ENCODE measurements at regions not wholly inside any gene's neighbourhood (a gene's known extent, or its start where the extent isn't known, plus 50 kb on each side); places are given as distances from the start of the nearest gene placed in this dataset.

DNA sequence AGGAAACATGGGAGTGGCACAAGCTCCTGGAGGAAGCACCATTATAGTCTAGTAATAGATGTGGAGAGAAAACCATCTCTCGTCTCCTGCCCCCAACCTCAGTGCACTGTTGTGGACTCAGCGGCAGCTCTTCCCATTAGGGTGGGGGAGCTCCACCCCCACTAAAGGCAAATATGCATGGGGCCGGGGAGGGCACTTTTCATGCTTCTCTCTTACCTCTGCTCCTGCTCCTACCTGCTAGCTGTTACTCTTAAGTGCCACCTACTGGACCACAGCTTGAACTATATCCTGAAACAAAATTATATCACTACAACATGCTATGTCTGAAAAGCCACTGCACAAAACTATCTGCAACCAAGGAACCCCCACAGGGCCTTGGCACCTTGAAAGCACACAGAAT, 112.6 kb upstream of the DACH1 start:
- no peak for DNase-seq (ENCODE audit: low read depth in 2 of 2)

DNA sequence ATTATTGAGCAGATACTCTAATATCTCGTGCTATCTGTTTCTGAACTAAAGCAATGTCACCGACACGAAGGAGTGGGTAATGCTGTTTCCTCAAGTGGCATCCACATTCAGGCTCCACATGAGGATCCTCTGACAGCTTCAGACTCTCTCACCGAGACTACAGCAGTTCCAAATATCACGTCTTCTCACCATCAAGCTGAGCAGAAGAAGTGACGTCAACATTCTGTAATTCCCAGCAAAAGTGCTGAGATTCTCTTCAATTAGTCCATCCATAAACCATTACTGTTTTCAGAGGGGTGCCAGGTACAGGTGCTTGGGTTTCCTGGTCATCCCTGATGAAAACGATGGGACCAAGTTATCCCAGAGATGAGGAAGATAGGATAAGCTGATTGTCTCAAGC, 110.0 kb upstream of the DACH1 start:
- no peak for DNase-seq (ENCODE audit: low read depth in 2 of 2)

DNA sequence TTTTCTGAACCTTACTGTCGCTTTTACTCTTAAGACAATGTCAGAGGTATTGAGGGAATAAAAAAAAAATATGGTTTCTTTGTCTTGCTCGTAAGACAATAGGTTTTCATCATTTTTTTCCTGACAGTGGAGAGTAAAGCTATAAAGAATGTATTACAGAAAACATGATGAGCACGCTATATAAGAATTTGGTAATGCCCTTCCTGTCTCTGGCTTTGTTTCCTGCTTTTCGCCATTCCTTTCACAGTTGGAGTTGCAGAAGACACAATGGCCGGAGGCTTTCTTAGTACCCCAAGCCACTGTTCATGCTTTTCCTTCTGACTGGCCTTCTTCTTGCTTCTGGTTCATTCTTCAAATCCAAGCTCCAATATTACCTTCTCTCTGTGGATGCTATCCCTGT, 101.0 kb upstream of the DACH1 start:
- no peak for DNase-seq (ENCODE audit: low read depth in 2 of 2)

DNA sequence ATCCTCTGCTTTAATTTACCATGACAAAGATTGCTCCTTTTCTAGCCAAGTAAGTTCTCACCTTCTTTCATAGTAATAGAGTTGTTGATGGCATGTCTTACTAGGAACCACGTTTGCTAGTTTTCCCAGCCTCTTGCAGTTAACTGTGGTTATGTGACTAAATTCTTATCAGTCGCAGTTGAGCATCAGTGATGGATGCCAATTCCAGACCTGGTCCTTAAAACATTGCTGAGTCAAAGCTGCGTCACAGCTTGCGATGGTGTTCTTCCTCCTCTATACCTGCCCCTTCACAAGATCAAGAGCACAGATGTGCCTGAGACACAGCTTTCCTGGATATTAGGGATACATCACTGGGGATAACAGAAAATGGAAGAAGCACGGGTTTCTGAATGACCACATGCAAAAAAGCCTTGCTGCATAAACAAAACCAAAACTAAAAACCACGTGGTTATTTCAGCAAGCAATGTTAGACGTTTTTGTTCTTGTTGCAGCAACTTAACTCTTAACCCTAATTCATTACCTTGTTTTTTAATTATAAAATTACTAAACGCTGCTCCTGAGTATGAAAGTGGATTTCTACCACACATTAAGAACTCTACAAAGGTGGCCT, 97.6 kb upstream of the DACH1 start:
- no peak for DNase-seq (ENCODE audit: low read depth in 2 of 2)

DNA sequence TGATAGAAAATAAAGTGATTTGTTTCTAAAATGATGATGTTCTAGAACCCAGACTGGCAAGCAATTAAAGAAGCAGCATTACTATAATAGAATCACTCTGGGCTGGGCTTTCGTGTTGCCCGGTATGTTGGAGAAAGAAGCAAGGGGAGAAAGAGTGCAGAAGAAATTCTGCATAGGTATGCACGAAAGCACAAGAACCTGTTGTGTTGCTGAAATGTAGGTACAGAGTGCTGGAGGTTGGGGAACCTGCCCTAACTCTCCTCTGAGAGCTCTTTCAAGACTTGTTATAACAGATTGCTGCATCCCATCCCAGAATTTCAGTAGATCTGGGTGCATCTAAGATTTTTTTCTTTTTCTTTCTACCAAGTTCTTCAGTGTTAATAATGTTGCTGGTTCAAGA, 95.7 kb upstream of the DACH1 start:
- no peak for DNase-seq (ENCODE audit: low read depth in 2 of 2)

DNA sequence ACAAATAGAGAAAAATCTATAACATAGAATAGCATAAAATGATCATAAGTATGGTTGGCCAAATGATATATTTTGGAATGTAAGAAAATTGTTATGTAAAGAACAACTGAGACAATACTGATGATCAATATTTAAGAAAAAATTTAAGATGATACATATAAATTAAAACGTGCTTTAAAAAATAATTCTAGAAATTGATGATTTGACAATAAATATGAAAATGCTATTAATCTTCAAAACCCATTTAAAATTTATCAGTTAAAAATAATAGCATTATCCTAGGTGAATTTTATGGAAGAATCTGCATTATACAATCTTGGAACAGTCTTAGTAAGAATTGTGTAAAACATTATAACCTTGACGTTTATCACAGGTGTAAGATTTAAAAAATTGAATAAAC, 95.1 kb upstream of the DACH1 start:
- no peak for DNase-seq (ENCODE audit: low read depth in 2 of 2)

DNA sequence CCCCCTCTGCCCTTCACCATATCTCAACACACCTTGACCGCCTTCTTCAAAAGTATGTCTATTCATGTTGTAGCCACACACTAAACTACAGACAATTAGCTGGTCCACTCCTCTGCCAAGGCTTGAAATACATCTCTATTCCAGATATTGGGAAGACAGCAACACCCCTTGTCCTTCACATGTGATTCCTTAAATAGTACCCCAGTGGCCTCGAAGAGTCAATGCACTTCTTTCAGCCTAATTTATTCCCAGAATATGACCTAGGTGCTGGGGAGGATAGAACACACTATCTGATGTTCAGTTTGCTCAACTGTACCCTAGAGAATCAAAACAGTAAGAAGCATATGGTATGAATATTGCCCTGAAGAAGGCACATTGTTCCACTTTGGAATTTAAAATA, 82.4 kb upstream of the DACH1 start:
- DNase-seq (ENCODE audit: low read depth in 2 of 2) = no peak

DNA sequence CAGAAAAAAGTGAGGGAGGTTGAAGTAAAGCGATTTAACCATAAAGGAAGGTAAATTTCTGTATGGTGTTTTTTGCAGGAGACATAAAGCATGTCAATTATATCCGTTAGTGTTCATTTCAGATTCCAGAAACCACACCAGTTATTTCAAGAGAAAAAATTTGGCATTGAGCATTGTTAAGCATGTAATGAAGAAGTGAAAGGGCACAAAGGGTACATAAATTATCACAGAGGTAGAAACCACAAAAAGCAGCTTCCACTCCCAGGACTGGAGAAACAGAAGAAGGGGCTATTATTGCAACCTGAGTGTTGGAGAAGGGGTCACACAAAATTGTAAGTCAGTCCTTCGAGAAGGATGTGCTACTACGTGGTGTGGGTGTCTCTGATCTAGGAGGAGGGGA, 72.2 kb upstream of the DACH1 start:
- no peak for DNase-seq (ENCODE audit: low read depth in 2 of 2)

DNA sequence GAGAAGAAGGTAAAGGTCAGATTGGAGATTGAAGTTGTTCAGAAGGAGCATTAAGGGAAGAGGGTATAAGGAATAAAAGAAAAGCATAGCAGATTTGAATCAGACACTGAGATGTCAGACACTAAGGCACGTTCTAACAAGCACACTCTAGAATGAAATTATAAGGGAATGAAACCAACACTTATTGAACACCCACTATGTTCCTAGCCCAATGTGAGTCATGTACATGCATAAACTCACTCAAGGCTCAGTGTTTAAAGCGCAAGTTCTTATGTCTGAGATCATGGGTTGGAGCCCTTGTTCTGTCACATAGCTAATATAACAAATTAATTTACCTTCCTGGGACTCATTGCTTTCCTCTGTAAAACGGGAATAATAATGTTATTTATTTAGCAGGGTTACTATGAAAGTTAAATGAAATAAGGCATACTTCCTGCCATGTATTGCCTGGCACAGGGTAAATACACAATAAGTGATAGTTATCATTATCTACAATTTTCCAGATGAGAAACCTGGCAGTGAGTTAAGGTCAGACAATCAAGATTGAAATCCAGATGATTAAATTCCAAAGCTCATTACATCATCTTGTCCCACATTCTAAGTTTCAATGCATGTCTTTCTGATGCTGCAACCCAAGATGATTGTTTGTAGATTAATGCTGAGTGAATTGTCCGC, 68.3 kb upstream of the DACH1 start:
- DNase-seq (ENCODE audit: low read depth in 2 of 2) = no peak

DNA sequence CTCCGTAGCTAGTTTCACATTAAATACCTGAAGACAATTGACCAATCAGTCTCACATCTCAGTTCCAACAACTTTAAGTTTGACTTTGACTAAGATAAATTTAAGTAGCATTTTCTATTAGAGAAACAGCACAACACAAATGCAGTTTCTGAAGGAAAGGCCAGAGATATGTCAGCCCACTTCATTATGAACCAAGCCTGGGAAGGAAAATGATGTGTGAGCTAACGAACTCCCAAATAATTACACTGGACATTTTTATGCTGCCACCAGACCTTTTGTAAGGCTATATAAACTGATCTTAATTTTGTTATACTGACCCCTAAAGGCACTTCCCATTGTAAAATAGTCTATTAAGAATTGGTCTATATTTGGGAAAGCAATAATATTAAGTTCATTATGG, 57.9 kb upstream of the DACH1 start:
- DNase-seq (ENCODE audit: low read depth in 2 of 2) = no peak

DNA sequence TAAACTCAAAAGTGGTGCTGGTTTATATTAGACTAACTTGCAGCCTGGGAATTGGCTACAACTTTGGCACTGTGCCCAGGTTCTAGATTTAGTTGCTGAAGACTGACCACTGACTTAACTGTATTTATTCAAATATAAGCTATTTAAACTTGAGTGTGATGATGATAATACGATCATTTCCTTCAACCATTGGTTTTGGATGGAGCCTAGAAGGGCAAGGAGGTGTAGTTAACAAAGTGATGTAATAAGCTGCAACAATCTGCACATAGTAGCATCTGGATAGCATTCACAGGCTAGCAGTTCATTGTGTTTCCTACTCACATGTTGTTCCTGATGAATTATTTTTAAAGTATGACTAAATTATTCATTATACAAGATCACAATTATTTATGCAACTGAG, 55.2 kb upstream of the DACH1 start:
- DNase-seq (ENCODE audit: low read depth in 2 of 2) = no peak

Measured in stimulated activated CD8-positive, alpha-beta memory T cell treated with anti-CD3 and anti-CD28 coated beads, Interleukin-7, amount 100 ng/mL, for 1 hour (primary cell).